HG03025 (cell line): ENCODE measurements at regions not wholly inside any gene's neighbourhood (a gene's known extent, or its start where the extent isn't known, plus 50 kb on each side); places are given as distances from the start of the nearest gene placed in this dataset.

Source experiments
- ATAC-seq: cut with Tn5 transposase; IDR thresholded peaks from one replicate; pipeline ENCODE4 v1.9.1; 2021; ENCODE audit warnings: mild to moderate bottlenecking, moderate library complexity; ENCODE audit not compliant: unreplicated experiment, low FRiP score

DNA sequence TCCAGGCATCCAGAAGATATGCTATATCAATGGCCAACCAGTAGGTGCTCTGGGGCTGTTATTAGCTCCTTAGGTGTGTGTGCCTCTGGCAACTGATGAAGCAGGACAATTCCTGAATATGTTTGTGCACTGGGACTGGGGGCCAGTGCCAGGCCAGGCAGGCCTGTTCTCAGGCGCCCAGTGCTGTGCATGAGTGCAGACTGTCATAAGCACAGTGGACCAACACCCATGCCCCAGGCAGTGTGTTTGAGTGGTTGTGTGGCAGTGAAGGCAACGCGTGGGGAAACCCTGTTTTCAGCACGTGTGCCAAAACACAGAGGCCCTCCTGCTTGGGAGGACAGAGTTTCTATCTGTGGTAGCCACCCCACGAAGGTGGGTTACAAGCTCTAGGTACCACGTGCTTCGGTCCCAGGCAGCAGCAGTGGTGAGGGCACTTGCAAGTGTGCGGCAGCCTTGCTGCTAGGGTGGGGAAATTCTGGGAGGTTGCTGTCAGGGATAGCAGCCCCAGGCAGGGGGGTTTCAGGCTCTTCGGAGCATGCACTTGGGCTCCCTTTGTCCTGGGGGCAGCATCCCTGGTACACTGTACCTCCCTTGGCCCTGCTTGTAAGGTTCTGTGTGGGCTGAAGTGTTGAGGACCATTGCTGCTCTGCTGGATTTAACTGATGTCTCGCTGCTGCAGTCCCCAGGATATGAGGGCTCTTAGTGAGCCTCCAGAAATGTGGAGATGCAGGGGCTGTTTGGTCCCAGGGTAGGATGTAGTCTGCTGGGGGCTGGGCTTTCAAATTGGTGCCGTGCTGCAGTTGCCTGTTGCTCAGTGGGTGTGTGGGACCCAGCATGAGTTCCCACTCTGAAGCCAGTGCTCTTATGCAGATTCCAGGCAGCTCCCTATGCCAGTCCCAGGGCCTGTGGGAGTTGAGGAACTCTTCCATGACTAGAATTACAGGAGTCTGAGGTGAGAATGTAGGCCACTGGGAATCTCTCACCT lies 280.9 kb downstream of the RPRM start:
- no peak for ATAC-seq

DNA sequence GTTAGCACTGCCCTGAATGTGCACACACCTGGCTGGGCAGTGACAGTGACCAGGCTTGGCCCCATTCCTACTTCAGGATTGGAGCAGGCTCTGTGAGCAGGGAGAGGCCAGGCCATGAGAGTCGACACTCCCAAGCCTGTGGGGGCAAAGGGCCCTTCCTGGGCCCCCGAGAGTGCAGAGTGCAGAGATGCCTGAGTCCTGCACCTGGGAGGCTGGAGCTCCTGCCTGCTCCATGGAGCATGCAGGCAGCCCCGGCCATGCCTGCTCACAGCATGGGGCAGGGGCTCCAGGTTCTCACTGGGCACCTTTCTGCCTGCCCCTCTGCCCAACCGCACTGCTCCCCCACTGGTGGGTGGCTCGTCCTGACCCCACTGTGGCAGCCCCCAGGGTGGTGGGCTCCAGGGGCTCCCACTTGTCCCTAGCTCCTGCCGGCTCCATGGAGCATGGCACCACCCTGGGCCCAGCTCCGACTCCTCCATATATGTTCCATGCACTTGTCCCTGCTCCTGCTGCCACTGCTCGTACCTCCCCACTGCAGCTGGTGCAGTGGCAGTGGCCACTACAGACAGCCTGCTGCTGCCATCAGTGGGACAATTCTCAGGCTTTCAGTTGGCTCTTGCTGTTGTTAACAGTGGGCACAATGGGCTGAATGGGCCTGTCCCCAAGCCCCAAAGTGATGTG lies 282.0 kb downstream of the RPRM start:
- ATAC-seq: no peak

DNA sequence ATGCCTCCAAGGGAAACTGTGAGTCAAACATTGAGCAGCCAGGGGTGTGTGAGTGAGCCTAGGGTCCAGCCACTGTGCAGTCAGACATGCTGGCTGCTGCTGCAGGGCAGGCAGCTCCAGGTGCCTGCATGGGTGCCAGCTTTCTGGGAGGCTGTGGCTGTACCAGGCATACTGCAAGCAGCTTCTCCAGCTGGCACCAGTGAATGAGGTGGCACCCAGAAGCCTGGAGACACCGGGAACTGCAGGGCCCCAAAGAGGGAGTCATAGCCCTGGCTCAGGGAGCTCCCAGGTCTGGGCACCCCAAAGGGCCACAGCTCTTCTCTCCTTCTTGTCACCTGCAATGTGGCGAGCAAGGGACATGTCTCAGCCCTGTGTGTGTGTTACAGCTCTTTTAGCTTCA lies 283.2 kb downstream of the RPRM start:
- ATAC-seq: no peak

DNA sequence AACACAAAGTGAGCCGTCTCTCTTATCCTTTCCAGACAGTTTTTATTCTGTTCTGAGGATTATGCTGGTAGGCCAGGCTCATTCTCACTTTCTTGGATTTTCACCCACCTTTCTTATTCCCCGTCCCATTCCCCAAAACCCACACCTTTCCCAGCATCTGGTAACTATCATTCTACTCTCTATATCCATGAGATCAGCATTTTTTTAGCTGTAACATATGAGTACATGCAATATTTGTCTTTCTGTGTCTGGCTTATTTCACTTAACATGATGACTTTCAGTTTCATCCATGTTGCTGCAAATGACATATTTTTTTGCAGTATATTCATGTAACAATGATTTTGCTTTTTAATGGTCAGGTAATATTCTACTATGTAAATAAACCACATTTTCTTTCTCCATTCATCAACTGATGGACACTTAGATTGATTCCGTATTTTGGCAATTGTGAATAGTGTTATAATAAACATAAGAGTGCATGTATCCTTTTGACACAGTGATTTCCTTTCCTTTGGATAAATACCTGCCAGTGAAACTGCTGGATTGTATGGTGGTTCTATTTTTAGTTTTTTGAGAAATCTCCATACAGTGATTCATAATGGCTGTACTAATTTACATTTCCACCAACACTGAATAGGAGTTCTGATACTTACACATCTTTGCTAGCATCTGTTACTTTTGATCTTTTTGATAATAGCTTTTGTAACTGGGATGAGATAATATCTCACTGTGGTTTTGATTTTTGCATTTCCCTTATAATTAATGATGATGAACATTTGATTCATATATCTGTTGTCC lies 289.3 kb downstream of the RPRM start:
- no peak for ATAC-seq

DNA sequence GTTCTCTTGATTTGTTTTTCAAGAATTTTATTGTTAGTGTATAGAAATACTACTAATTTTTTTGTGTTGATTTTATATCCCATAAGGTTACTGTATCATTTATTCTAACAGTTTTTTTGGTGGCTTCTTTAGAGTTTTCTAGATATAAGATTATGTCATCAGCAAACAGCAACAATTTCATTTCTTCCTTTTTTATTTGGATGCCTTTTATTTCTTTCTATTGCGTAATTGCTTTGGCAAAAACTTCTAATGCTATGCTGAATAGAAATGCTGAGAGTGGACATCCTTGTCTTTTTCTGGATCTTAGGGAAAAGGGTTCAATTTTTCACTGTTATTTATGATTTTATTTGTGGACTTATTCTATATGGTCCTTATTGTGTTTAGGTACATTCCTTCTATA lies 298.8 kb downstream of the RPRM start:
- no peak for ATAC-seq

DNA sequence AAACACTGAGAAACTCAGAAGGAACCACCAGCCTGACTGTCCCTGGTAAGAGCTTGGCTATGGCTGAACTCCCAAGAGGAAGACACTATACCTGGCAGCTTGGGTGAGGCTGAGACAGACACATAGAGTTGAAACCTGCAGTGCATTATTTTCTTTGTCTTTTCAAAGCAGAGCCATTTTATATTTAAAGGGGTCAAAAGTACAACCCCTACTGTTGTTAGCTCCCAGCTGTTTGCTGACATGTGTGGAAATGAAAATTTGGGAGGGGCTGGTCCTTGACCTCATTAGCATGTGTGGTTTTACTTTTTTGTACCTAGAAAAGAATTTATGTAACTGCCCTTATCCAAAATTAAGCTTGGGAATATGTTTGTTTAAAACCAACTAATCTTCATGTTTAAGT lies 309.0 kb downstream of the RPRM start:
- ATAC-seq: no peak

DNA sequence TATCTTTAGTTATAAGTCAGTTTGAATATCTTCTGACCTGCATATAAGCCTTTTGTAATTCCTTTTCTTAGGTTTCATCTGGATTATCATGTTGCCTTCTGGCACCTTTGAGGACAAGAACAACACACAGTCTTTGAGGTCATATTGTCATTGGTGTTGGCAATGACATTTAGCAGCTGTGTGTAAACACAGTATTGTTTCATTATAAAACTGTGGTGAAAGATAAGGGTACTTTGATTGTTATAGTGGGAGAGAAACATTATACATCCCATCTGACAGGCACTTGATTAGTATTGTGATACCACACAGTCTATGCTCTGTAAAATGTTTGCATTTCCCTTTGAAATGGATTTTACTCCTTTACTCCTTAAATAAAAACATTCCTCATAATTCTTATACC lies 313.5 kb downstream of the RPRM start:
- ATAC-seq: no peak

DNA sequence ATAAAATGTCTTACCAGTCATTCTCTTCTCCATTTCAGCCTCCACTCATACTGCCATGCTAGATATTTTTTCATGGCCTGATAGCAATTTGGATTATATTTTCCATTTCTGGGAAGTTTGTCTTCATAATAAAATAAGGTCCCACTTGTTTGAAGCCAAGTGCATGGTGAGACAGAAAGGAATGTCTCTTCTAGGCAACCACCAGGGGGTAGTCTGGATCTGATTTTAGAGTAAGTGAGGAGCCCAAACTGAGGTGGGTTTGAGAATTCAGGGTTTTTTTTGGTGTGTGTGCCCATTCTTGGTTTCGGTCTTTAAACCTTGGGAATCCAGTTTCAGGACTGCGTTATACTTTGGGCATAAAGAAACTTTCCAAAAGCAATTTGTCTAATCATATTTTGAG lies 315.5 kb downstream of the RPRM start:
- ATAC-seq: no peak

DNA sequence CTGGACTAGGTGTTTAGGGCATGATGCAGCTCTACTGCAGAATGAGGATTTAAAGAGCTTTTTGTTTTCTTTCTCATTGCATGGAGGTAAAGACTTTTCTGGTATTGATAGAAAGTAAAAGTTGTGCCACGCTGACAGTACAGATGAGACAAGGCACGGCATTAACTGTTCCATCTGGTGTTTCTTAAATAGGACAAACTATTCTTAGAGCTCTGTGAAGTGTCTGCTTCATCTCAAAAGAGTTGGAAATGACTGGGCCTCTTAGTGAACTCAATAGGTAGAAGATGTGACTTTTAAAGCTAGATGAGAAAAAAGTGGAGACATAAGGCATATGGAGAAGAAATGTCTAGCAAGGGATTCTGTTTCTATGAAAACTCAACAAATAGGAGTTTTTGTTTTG lies 321.8 kb downstream of the RPRM start:
- no peak for ATAC-seq

DNA sequence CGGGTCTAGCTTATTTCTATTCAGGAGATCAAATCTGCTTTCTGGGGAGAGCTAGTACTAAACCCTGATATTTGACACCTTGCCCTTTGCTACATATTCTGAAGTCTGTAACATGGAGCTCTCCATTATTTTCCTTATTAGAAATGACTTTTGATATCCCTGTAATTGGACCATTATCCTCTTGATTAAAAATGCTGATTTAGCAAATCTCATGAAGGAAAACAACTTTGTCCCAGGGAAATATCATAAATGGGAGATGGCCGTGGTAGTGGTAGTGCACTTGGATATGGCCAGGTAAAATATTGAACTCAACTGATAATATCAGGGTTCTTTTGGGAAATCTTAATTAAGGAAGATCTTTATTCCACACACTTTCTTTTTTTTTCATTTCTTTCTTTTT lies 326.5 kb downstream of the RPRM start:
- no peak for ATAC-seq

- ATAC-seq: no peak
Observed at GRCh38 chr2:153145470-153145978, 333.0 kb downstream of the RPRM start.

DNA sequence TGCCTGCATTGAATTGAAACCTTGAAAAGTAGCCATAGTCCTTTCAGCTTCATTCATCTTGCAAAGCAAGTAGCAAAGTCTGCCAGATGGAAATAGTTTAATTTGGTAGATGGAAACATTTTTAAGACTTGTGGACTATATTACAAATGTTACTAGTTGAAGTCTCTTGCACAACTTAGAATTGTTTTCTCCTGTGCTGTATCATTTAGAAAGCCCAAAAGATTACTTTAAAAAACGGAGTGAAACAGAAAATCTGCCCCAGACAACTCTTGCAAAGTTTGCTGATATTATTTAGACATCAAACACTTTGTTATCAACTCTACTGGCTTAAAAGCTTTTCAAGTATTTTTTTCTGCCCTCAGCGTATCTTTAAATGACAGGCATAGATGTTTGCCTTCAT lies 335.0 kb downstream of the RPRM start:
- no peak for ATAC-seq

DNA sequence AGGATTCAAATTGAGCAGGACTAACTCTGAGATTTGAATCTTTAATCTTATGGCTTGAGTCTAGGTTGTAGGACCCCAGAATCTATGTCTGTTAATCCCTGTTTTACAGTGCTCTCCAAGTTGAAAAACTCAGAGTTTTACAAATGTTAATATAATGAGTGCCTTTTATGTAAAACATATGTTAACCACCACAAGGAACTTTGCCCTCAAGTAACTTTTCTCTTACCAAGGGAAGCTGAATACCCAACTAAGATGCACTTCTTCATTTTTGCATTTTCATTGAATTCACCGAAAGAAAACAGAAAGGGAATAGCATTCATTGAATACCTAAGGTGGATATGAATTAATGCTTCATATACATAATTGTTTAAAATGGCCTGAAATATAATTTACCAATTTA lies 338.1 kb downstream of the RPRM start:
- ATAC-seq: no peak

GRCh38 chr2:153138651-153139375 lies 339.7 kb downstream of the RPRM start:
- ATAC-seq: no peak

GRCh38 chr2:153136216-153136615 lies 342.3 kb downstream of the RPRM start:
- ATAC-seq: no peak

DNA sequence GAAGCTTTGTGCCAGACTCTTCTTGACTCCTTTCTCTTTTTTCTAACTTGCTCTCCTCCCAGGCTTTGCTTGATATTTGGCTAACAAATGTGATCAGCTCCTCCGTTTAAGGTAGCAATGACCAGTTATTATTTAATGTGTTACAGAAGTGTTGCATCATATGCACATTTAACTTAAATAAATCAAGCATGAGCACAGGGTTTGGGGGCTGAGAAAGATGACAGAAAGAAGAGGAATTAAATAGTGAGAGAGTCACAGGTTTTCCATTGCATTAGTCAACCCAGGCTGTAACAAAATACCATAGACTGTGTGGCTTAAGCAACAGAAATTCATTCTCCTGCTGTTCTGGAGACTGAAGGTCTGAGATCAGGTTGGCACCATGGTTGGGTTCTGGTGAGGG lies 343.8 kb downstream of the RPRM start:
- ATAC-seq: no peak

DNA sequence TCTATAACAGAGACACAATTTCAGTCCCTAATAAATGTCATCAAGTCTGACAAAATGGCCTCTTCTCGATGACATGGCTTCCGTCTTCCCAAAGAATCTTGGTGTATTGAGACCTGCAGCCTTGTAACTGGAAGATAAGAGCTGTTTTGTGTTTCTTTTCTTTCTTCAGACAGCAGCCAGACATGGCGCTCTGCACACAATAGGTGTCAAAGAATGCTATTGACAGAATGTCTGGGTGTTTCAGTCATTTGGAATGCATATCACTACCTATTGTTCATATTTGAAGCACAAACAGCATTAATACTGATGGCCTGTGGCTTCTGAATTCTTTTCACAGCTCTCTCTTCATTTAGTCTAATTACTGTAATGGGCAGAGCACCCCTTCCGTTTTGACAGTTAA lies 344.8 kb downstream of the RPRM start:
- no peak for ATAC-seq

GRCh38 chr2:153132418-153132817 lies 346.1 kb downstream of the RPRM start:
- ATAC-seq: no peak

- ATAC-seq: no peak
Observed at GRCh38 chr2:153115141-153115540, 363.4 kb downstream of the RPRM start.

GRCh38 chr2:153110486-153110885 lies 368.1 kb downstream of the RPRM start:
- ATAC-seq: no peak
